Liver (tissue), 8 donors: ENCODE measurements at regions not wholly inside any gene's neighbourhood (a gene's known extent, or its start where the extent isn't known, plus 50 kb on each side); places are given as distances from the start of the nearest gene placed in this dataset.

Source experiments
- DNase-seq: peaks from one replicate; pipeline ENCODE4 v3.0.0-alpha.2; 2017; ENCODE audit warnings: low spot score
- H3K27ac ChIP-seq, 2 donors: one replicate each; pipeline ENCODE4 v1.7.0; 2013; ENCODE audit warnings: inconsistent platforms in 2 of 2, low read length in 2 of 2, control low read depth in 1 of 2, low read depth in 1 of 2, mild to moderate bottlenecking in 1 of 2
- H3K27me3 ChIP-seq, 4 donors: one replicate each; pipeline versions ENCODE4 v1.6.1 to v1.7.0; 2013; ENCODE audit warnings: low read length in 3 of 4, inconsistent platforms in 1 of 4, mild to moderate bottlenecking in 1 of 4, moderate library complexity in 1 of 4; ENCODE audit not compliant: control insufficient read depth in 4 of 4, insufficient read depth in 4 of 4
- H3K36me3 ChIP-seq, 4 donors: one replicate each; pipeline versions ENCODE4 v1.6.1 to v1.7.0; 2013; ENCODE audit warnings: low read length in 3 of 4, mild to moderate bottlenecking in 3 of 4, low read depth in 1 of 4, moderate library complexity in 1 of 4; ENCODE audit not compliant: control insufficient read depth in 4 of 4, insufficient read depth in 3 of 4
- H3K4me1 ChIP-seq, 4 donors: one replicate each; pipeline versions ENCODE4 v1.6.1 to v1.7.0; 2013; ENCODE audit warnings: low read length in 3 of 4, mild to moderate bottlenecking in 3 of 4, moderate library complexity in 1 of 4; ENCODE audit not compliant: control insufficient read depth in 4 of 4, insufficient read depth in 4 of 4
- H3K4me3 ChIP-seq, 3 donors: one replicate each; pipeline versions ENCODE4 v1.6.1 to v1.7.0; 2013; ENCODE audit warnings: low read length in 3 of 3, control low read depth in 1 of 3, low read depth in 1 of 3, mild to moderate bottlenecking in 1 of 3
- H3K9ac ChIP-seq, 2 donors: one replicate each; pipeline ENCODE4 v1.7.0; 2013; ENCODE audit warnings: low read length in 2 of 2, mild to moderate bottlenecking in 2 of 2, moderate library complexity in 2 of 2, control low read depth in 1 of 2, low read depth in 1 of 2
- H3K9me3 ChIP-seq, 4 donors: one replicate each; pipeline versions ENCODE4 v1.6.1 to v1.7.0; 2013; ENCODE audit warnings: low read length in 3 of 4; ENCODE audit not compliant: control insufficient read depth in 4 of 4
- EGR1 ChIP-seq, 2 donors: IDR thresholded peaks; 2 replicates each; pipeline ENCODE4 v1.6.1; 2016 to 2018; ENCODE audit warnings: antibody characterized with exemption in 2 of 2, low read depth in 2 of 2
- FOXA1 ChIP-seq: IDR thresholded peaks from 2 replicates; pipeline ENCODE4 v1.6.1; 2016; ENCODE audit warnings: antibody characterized with exemption
- FOXA2 ChIP-seq: IDR thresholded peaks from 2 replicates; pipeline ENCODE4 v1.6.1; 2016; ENCODE audit warnings: antibody characterized with exemption
- GABPA ChIP-seq, 2 donors: IDR thresholded peaks in 1 of 2; conservative IDR thresholded peaks in 1 of 2; 2 replicates each; pipeline ENCODE4 v1.6.1; 2016; ENCODE audit warnings: antibody characterized with exemption in 2 of 2, mild to moderate bottlenecking in 1 of 2, moderate library complexity in 1 of 2
- HNF4A ChIP-seq, 2 donors: conservative IDR thresholded peaks; 2 replicates each; pipeline ENCODE4 v1.6.1; 2016; ENCODE audit warnings: antibody characterized with exemption in 2 of 2, mild to moderate bottlenecking in 2 of 2
- HNF4G ChIP-seq: IDR thresholded peaks from 2 replicates; pipeline ENCODE4 v1.6.1; 2016; ENCODE audit warnings: antibody characterized with exemption
- JUND ChIP-seq, 2 donors: IDR thresholded peaks; 2 replicates each; pipeline ENCODE4 v1.6.1; 2016; ENCODE audit warnings: antibody characterized with exemption in 2 of 2
- NR2F2 ChIP-seq: IDR thresholded peaks from 2 replicates; pipeline ENCODE4 v1.6.1; 2016; ENCODE audit warnings: antibody characterized with exemption
- RAD21 ChIP-seq, 2 donors: IDR thresholded peaks; 2 replicates each; pipeline ENCODE4 v1.6.1; 2016; ENCODE audit warnings: antibody characterized with exemption in 2 of 2, mild to moderate bottlenecking in 2 of 2
- RXRA ChIP-seq, 2 donors: IDR thresholded peaks; 2 replicates each; pipeline ENCODE4 v1.6.1; 2017 to 2018; ENCODE audit warnings: antibody characterized with exemption in 2 of 2, mild to moderate bottlenecking in 1 of 2
- SP1 ChIP-seq: IDR thresholded peaks from 2 replicates; pipeline ENCODE4 v1.6.1; 2018; ENCODE audit warnings: antibody characterized with exemption, mild to moderate bottlenecking
- TAF1 ChIP-seq: conservative IDR thresholded peaks from 2 replicates; pipeline ENCODE4 v1.6.1; 2016; ENCODE audit warnings: antibody characterized with exemption, mild to moderate bottlenecking
- YY1 ChIP-seq: IDR thresholded peaks from 2 replicates; pipeline ENCODE4 v1.6.1; 2016; ENCODE audit warnings: antibody characterized with exemption, mild to moderate bottlenecking
- WGBS: extraction: QIAGEN DNeasy Blood & Tissue Kit; methylation state at CpG from one replicate; pipeline ENCODE4 v1.1.7; 2013; 5-methylcytosine and 5-hydroxymethylcytosine counted together
- TF ChIP-seq, protein P1 (sequence below): IDR thresholded peaks from 2 replicates; pipeline ENCODE4 v1.6.1; 2016; ENCODE audit warnings: antibody characterized with exemption
- TF ChIP-seq, protein P2 (sequence below): IDR thresholded peaks from 2 replicates; pipeline ENCODE4 v1.6.1; 2016; ENCODE audit warnings: antibody characterized with exemption
- TF ChIP-seq, protein P3 (sequence below): fragments of 150-350 bp; IDR thresholded peaks from 2 replicates; pipeline ENCODE4 v1.5.1; 2017; ENCODE audit warnings: improper control_type of control experiment, low read depth, low read length; ENCODE audit not compliant: missing input control
- TF ChIP-seq, protein P4 (sequence below): IDR thresholded peaks from 2 replicates; pipeline ENCODE4 v1.6.1; 2016; ENCODE audit warnings: antibody characterized with exemption, mild to moderate bottlenecking
- TF ChIP-seq, protein P5 (sequence below): IDR thresholded peaks from 2 replicates; pipeline ENCODE4 v1.6.1; 2016; ENCODE audit warnings: antibody characterized with exemption
- donor health status: healthy.
- donor health status: healthy.
- donor health status: healthy.
- donor health status: healthy.
- donor health status: healthy.

DNA sequence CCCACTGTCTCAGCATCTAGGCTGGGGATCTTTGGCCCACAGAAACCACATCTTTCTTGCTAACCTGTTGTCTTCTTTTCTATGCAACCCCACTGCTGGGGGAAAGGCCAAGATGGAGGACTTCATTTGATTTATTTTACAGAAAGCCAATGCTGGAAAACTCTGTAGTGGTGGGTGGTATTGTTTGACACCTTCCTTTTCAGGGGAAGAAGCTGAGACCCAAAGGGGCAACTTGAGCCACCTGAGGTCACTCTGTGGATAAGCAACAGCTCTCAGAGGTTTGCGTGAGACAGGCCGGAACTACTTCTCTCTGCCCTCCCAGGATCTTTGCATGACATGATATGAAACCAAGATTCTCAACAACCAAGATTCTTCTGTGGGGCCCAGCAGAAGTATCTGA is 645.2 kb downstream of the VRK1 start:
- no peak for DNase-seq
- Histone ChIP-seq H3K27me3 (no peaks in the 10 kb centered on the region), H3K9ac (no peak overlapping the region), H3K36me3 (no peaks in the 10 kb centered on the region), H3K9me3 (peaks cover 0 to 2% (median 0%) of the 10 kb centered on the region in 4 donors), H3K27ac (no peak overlapping the region), H3K4me3 (no peak overlapping the region), H3K4me1 (no peaks in the 10 kb centered on the region)
- WGBS, result 92% methylated on average over 2 of the region's 2 CpGs
- TF ChIP-seq, protein P1, sequence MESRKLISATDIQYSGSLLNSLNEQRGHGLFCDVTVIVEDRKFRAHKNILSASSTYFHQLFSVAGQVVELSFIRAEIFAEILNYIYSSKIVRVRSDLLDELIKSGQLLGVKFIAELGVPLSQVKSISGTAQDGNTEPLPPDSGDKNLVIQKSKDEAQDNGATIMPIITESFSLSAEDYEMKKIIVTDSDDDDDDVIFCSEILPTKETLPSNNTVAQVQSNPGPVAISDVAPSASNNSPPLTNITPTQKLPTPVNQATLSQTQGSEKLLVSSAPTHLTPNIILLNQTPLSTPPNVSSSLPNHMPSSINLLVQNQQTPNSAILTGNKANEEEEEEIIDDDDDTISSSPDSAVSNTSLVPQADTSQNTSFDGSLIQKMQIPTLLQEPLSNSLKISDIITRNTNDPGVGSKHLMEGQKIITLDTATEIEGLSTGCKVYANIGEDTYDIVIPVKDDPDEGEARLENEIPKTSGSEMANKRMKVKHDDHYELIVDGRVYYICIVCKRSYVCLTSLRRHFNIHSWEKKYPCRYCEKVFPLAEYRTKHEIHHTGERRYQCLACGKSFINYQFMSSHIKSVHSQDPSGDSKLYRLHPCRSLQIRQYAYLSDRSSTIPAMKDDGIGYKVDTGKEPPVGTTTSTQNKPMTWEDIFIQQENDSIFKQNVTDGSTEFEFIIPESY, result no peak
- TF ChIP-seq JUND (IDR thresholded peaks at IDR 0.05), result no peak
- TF ChIP-seq EGR1 (IDR thresholded peaks at IDR 0.05; ENCODE audit: low read depth in 2 of 2), result no peak
- no peak for TF ChIP-seq SP1
- TF ChIP-seq FOXA1, result no peak
- TF ChIP-seq, protein P2, sequence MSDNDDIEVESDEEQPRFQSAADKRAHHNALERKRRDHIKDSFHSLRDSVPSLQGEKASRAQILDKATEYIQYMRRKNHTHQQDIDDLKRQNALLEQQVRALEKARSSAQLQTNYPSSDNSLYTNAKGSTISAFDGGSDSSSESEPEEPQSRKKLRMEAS, result no peak
- TF ChIP-seq RXRA (IDR thresholded peaks at IDR 0.05), result no peak
- no peak for TF ChIP-seq GABPA (IDR thresholded peaks at IDR 0.05 in 1 of 2, conservative IDR thresholded peaks at IDR 0.05 in 1 of 2)
- TF ChIP-seq, protein P3, sequence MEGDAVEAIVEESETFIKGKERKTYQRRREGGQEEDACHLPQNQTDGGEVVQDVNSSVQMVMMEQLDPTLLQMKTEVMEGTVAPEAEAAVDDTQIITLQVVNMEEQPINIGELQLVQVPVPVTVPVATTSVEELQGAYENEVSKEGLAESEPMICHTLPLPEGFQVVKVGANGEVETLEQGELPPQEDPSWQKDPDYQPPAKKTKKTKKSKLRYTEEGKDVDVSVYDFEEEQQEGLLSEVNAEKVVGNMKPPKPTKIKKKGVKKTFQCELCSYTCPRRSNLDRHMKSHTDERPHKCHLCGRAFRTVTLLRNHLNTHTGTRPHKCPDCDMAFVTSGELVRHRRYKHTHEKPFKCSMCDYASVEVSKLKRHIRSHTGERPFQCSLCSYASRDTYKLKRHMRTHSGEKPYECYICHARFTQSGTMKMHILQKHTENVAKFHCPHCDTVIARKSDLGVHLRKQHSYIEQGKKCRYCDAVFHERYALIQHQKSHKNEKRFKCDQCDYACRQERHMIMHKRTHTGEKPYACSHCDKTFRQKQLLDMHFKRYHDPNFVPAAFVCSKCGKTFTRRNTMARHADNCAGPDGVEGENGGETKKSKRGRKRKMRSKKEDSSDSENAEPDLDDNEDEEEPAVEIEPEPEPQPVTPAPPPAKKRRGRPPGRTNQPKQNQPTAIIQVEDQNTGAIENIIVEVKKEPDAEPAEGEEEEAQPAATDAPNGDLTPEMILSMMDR, result no peak
- no peak for TF ChIP-seq NR2F2
- no peak for TF ChIP-seq YY1
- TF ChIP-seq, protein P4, sequence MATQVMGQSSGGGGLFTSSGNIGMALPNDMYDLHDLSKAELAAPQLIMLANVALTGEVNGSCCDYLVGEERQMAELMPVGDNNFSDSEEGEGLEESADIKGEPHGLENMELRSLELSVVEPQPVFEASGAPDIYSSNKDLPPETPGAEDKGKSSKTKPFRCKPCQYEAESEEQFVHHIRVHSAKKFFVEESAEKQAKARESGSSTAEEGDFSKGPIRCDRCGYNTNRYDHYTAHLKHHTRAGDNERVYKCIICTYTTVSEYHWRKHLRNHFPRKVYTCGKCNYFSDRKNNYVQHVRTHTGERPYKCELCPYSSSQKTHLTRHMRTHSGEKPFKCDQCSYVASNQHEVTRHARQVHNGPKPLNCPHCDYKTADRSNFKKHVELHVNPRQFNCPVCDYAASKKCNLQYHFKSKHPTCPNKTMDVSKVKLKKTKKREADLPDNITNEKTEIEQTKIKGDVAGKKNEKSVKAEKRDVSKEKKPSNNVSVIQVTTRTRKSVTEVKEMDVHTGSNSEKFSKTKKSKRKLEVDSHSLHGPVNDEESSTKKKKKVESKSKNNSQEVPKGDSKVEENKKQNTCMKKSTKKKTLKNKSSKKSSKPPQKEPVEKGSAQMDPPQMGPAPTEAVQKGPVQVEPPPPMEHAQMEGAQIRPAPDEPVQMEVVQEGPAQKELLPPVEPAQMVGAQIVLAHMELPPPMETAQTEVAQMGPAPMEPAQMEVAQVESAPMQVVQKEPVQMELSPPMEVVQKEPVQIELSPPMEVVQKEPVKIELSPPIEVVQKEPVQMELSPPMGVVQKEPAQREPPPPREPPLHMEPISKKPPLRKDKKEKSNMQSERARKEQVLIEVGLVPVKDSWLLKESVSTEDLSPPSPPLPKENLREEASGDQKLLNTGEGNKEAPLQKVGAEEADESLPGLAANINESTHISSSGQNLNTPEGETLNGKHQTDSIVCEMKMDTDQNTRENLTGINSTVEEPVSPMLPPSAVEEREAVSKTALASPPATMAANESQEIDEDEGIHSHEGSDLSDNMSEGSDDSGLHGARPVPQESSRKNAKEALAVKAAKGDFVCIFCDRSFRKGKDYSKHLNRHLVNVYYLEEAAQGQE, result no peak
- no peak for TF ChIP-seq TAF1
- TF ChIP-seq HNF4G, result no peak
- TF ChIP-seq HNF4A (conservative IDR thresholded peaks at IDR 0.05), result no peak
- TF ChIP-seq, protein P5, sequence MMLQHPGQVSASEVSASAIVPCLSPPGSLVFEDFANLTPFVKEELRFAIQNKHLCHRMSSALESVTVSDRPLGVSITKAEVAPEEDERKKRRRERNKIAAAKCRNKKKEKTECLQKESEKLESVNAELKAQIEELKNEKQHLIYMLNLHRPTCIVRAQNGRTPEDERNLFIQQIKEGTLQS, result no peak
- no peak for TF ChIP-seq RAD21 (IDR thresholded peaks at IDR 0.05)
- no peak for TF ChIP-seq FOXA2
